ENCODE measurements at regions not wholly inside any gene's neighbourhood (a gene's known extent, or its start where the extent isn't known, plus 50 kb on each side); places are given as distances from the start of the nearest gene placed in this dataset.

GRCh38 chr12:4001841-4002240 lies 128.6 kb upstream of the PARP11 start:
- Histone ChIP-seq H3K27ac (ENCODE audit: low read depth, low read length, poor library complexity, severe bottlenecking) (no peak overlapping the region), H3K9me3 (ENCODE audit: low read length) (no peaks in the 10 kb centered on the region), H3K27me3 (ENCODE audit: insufficient read depth, low read length) (peaks cover 4% of the 10 kb centered on the region; the same call in 1 of the 2 replicates), H2AFZ (ENCODE audit: low read length) (no peak overlapping the region), H3K4me2 (ENCODE audit: low read length) (no peak overlapping the region), H3K4me3 (ENCODE audit: low read depth, low read length, poor library complexity, severe bottlenecking) (no peak overlapping the region), H3K9ac (ENCODE audit: low read length) (no peak overlapping the region), H3K79me2 (ENCODE audit: insufficient read depth, low read length) (no peaks in the 10 kb centered on the region), H3F3A (ENCODE audit: insufficient read depth, low read length) (no peaks in the 10 kb centered on the region), H3K9me2 (ENCODE audit: low read depth, low read length) (no peaks in the 10 kb centered on the region), H3K36me3 (ENCODE audit: insufficient read depth, low read length) (no peaks in the 10 kb centered on the region), H4K20me1 (ENCODE audit: insufficient read depth, low read length) (no peaks in the 10 kb centered on the region), H3K4me1 (ENCODE audit: insufficient read depth, low read length, severe bottlenecking) (no peaks in the 10 kb centered on the region)
- TF ChIP-seq EZH2 (IDR thresholded peaks at IDR 0.05; ENCODE audit: borderline replicate concordance, low read length) = no peak
- TF ChIP-seq CTCF (IDR thresholded peaks at IDR 0.05; ENCODE audit: low read length) = no peak

DNA sequence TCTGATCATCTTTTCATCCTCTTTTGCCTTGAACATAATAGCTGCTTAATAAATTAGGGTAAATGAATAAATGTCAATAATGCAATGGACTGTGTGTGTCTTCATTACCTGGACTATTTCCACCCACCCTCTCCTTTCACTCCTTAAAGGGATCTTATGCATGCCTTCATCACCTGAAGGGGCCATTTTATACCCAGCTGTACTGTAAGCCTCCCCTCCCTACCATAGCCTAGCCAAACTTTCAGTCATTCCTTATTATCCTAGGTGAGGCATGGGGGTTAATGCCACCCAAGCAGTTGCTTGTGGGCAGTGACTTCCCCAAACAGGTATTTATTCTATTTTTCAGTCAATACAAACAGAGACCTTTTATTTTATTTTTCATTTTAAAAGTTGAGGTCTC lies 127.8 kb upstream of the PARP11 start:
- H3K9me2 ChIP-seq (ENCODE audit: low read depth, low read length) = no peaks in the 10 kb centered on the region
- no peak overlapping the region for H3K9ac ChIP-seq (ENCODE audit: low read length)
- no peaks in the 10 kb centered on the region for H3K4me1 ChIP-seq (ENCODE audit: insufficient read depth, low read length, severe bottlenecking)
- no peaks in the 10 kb centered on the region for H3F3A ChIP-seq (ENCODE audit: insufficient read depth, low read length)
- H3K27ac ChIP-seq (ENCODE audit: low read depth, low read length, poor library complexity, severe bottlenecking) = no peak overlapping the region
- H3K27me3 ChIP-seq (ENCODE audit: insufficient read depth, low read length) = peaks cover 4% of the 10 kb centered on the region; the same call in 1 of the 2 replicates
- H4K20me1 ChIP-seq (ENCODE audit: insufficient read depth, low read length) = no peaks in the 10 kb centered on the region
- no peak for TF ChIP-seq EZH2 (IDR thresholded peaks at IDR 0.05; ENCODE audit: borderline replicate concordance, low read length)
- TF ChIP-seq CTCF (IDR thresholded peaks at IDR 0.05; ENCODE audit: low read length) = no peak
- no peak overlapping the region for H2AFZ ChIP-seq (ENCODE audit: low read length)
- H3K4me3 ChIP-seq (ENCODE audit: low read depth, low read length, poor library complexity, severe bottlenecking) = no peak overlapping the region
- H3K4me2 ChIP-seq (ENCODE audit: low read length) = no peak overlapping the region
- H3K36me3 ChIP-seq (ENCODE audit: insufficient read depth, low read length) = no peaks in the 10 kb centered on the region
- no peaks in the 10 kb centered on the region for H3K9me3 ChIP-seq (ENCODE audit: low read length)
- no peaks in the 10 kb centered on the region for H3K79me2 ChIP-seq (ENCODE audit: insufficient read depth, low read length)

DNA sequence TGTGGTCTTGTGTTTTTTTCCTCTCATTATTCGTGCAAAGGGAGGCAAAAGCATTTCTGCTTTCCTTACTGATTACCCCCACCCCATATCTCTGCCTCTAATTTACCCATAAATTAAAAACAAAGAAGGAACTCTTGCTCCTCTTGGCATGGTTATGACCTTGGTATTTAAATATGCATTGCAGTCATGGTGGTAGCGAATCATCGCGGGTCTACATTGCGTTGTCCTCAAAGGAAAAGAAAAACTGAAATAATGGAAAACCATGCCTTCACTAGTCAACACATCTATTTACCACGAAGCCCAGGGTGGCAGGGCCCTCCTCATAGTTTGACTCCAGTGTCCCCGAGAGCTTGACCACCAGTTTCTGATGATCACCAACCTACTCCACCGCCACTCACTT lies 126.7 kb upstream of the PARP11 start:
- Histone ChIP-seq H3K9ac (ENCODE audit: low read length) (no peak overlapping the region), H3K9me3 (ENCODE audit: low read length) (no peaks in the 10 kb centered on the region), H3K4me3 (ENCODE audit: low read depth, low read length, poor library complexity, severe bottlenecking) (no peak overlapping the region), H4K20me1 (ENCODE audit: insufficient read depth, low read length) (no peaks in the 10 kb centered on the region), H3K36me3 (ENCODE audit: insufficient read depth, low read length) (no peaks in the 10 kb centered on the region), H3K4me1 (ENCODE audit: insufficient read depth, low read length, severe bottlenecking) (no peaks in the 10 kb centered on the region), H3K4me2 (ENCODE audit: low read length) (no peak overlapping the region), H3F3A (ENCODE audit: insufficient read depth, low read length) (no peaks in the 10 kb centered on the region), H3K9me2 (ENCODE audit: low read depth, low read length) (no peaks in the 10 kb centered on the region), H3K79me2 (ENCODE audit: insufficient read depth, low read length) (no peaks in the 10 kb centered on the region), H2AFZ (ENCODE audit: low read length) (no peak overlapping the region), H3K27ac (ENCODE audit: low read depth, low read length, poor library complexity, severe bottlenecking) (no peak overlapping the region), H3K27me3 (ENCODE audit: insufficient read depth, low read length) (peaks cover 4% of the 10 kb centered on the region; the same call in 1 of the 2 replicates)
- TF ChIP-seq CTCF (IDR thresholded peaks at IDR 0.05; ENCODE audit: low read length) (no peak), EZH2 (IDR thresholded peaks at IDR 0.05; ENCODE audit: borderline replicate concordance, low read length) (no peak)

Data from OCI-LY1 (cell line).